GM12878 (cell line): ENCODE measurements at regions not wholly inside any gene's neighbourhood (a gene's known extent, or its start where the extent isn't known, plus 50 kb on each side); places are given as distances from the start of the nearest gene placed in this dataset.

Source experiments
- ATAC-seq: fragments of 200-7000 bp; cut with Tn5 transposase; 3 replicates; pipeline ENCODE4 v1.9.1; 2020; ENCODE audit warnings: mild to moderate bottlenecking, moderate library complexity
- BruUV-seq: library from RNA; stranded (reverse); fragments of 400-500 nt; replicated peaks from 2 replicates; lab custom pipeline; 2021; lab: Mats Ljungman, UMichigan
- CTCF ChIA-PET: fragments of 300-600 bp; sonication (Branson Sonifier 250); formaldehyde crosslinking; extraction: SDS; loops from one replicate; lab custom pipeline; 2021; ENCODE audit warnings: inconsistent platforms; lab: Yijun Ruan, JAX
- POLR2A ChIA-PET: fragments of 350-600 bp; formaldehyde crosslinking; extraction: SDS; loops from one replicate; lab custom pipeline; 2021; ENCODE audit warnings: inconsistent platforms; lab: Charles Lee
- RAD21 ChIA-PET: fragments of 300-600 bp; sonication (Branson Sonifier 250); formaldehyde crosslinking; loops from one replicate; lab custom pipeline; 2023; ENCODE audit warnings: antibody characterized with exemption; ENCODE audit not compliant: unreplicated experiment; lab: Charles Lee
- SMC1A ChIA-PET: fragments of 300-600 bp; sonication (Branson Sonifier 250); formaldehyde crosslinking; loops from one replicate; lab custom pipeline; 2023; ENCODE audit not compliant: unreplicated experiment, uncharacterized antibody; lab: Charles Lee
- DNase-seq: peaks from one replicate; pipeline ENCODE4 v3.0.0-alpha.2; 2011; ENCODE audit warnings: low read depth, low spot score
- FAIRE-seq: peaks from 3 replicates; lab custom pipeline; 2011; peaks lifted over from hg19 to GRCh38; lab: Jason Lieb, UNC
- H2AFZ ChIP-seq: 2 replicates; pipeline ENCODE4 v1.6.0; 2011; ENCODE audit warnings: low read depth, low read length, control low read depth; ENCODE audit not compliant: control insufficient read depth
- H3K27ac ChIP-seq: 2 replicates; pipeline ENCODE4 v1.5.1; 2011; ENCODE audit warnings: control low read depth; ENCODE audit not compliant: control insufficient read depth, insufficient read depth
- H3K27me3 ChIP-seq, 2 experiments: replicated peaks in 1 of 2; 2 replicates each; pipeline versions ENCODE4 v1.6.0 to v1.6.1; 2011; ENCODE audit warnings: low read length in 1 of 2; ENCODE audit not compliant: control insufficient read depth in 2 of 2, insufficient read depth in 2 of 2
- H3K36me3 ChIP-seq, 2 experiments: 2 replicates each; pipeline ENCODE4 v1.5.1; 2011; ENCODE audit warnings: low read length in 1 of 2; ENCODE audit not compliant: control insufficient read depth in 2 of 2, insufficient read depth in 2 of 2
- H3K4me1 ChIP-seq: 2 replicates; pipeline ENCODE4 v1.6.1; 2011; ENCODE audit warnings: mild to moderate bottlenecking, low read length, moderate library complexity, mixed read lengths; ENCODE audit not compliant: control insufficient read depth, insufficient read depth
- H3K4me2 ChIP-seq: 2 replicates; pipeline ENCODE4 v1.6.0; 2011; ENCODE audit warnings: control low read depth; ENCODE audit not compliant: control insufficient read depth, insufficient read depth
- H3K4me3 ChIP-seq: fragments of 200-600 bp; sonication (generic); 2 replicates; pipeline ENCODE4 v1.5.1; 2016
- H3K79me2 ChIP-seq: 2 replicates; pipeline ENCODE4 v1.6.0; 2011; ENCODE audit warnings: low read length; ENCODE audit not compliant: control insufficient read depth, insufficient read depth
- H3K9ac ChIP-seq: 2 replicates; pipeline ENCODE4 v1.8.0; 2011; ENCODE audit warnings: low read length, control low read depth, mixed read lengths; ENCODE audit not compliant: control insufficient read depth, insufficient read depth
- H3K9me3 ChIP-seq: replicated peaks from 3 replicates; pipeline ENCODE4 v1.5.1; 2011; ENCODE audit warnings: mild to moderate bottlenecking, low read length; ENCODE audit not compliant: control insufficient read depth, insufficient read depth
- H4K20me1 ChIP-seq: 2 replicates; pipeline ENCODE4 v1.6.0; 2011; ENCODE audit not compliant: control insufficient read depth, insufficient read depth
- ASH2L ChIP-seq: fragments of 300-600, 200-600 bp; sonication (generic); IDR thresholded peaks from 2 replicates; pipeline ENCODE4 v1.6.1; 2017; ENCODE audit warnings: low read depth, mild to moderate bottlenecking, borderline replicate concordance
- BCLAF1 ChIP-seq: fragments of 450-650 bp; IDR thresholded peaks from 2 replicates; pipeline ENCODE4 v1.6.1; 2017; ENCODE audit warnings: antibody characterized with exemption, mild to moderate bottlenecking, moderate library complexity
- CEBPB ChIP-seq, 2 experiments: fragments of 150-350 bp in 1 of 2; IDR thresholded peaks; 2 replicates each; pipeline ENCODE4 v1.6.1; 2012 to 2014; ENCODE audit warnings: low read depth in 2 of 2, low read length in 2 of 2, borderline replicate concordance in 1 of 2, inconsistent platforms in 1 of 2
- CREM ChIP-seq: IDR thresholded peaks from 2 replicates; pipeline ENCODE4 v1.6.1; 2014; ENCODE audit warnings: antibody characterized with exemption, low read depth
- DPF2 ChIP-seq: fragments of 450-650 bp; IDR thresholded peaks from 2 replicates; pipeline ENCODE4 v1.6.1; 2017; ENCODE audit warnings: mild to moderate bottlenecking
- EP300 ChIP-seq, 2 experiments: fragments of 150-350 bp in 1 of 2; IDR thresholded peaks; 2 replicates each; pipeline ENCODE4 v1.6.1; 2011 to 2012; ENCODE audit warnings: low read depth in 2 of 2, low read length in 2 of 2, borderline replicate concordance in 1 of 2, improper control_type of control experiment in 1 of 2, inconsistent platforms in 1 of 2; ENCODE audit not compliant: control insufficient read depth in 1 of 2
- HDAC2 ChIP-seq: fragments of 200-600 bp; sonication (generic); IDR thresholded peaks from 2 replicates; pipeline ENCODE4 v1.6.1; 2017
- IKZF2 ChIP-seq, 2 experiments: fragments of 450-650 bp; IDR thresholded peaks; 2 replicates each; pipeline ENCODE4 v1.6.1; 2017; ENCODE audit warnings: mild to moderate bottlenecking in 2 of 2, moderate library complexity in 2 of 2
- MTA2 ChIP-seq: fragments of 450-650 bp; IDR thresholded peaks from 2 replicates; pipeline ENCODE4 v1.6.1; 2016; ENCODE audit warnings: low read depth, mild to moderate bottlenecking, moderate library complexity
- MYC ChIP-seq: IDR thresholded peaks from 2 replicates; pipeline ENCODE4 v1.6.1; 2011; ENCODE audit warnings: mild to moderate bottlenecking, low read length, moderate library complexity, inconsistent platforms; ENCODE audit not compliant: insufficient read depth, insufficient replicate concordance, insufficient read length, severe bottlenecking
- NBN ChIP-seq: fragments of 450-650 bp; IDR thresholded peaks from 2 replicates; pipeline ENCODE4 v1.6.1; 2016
- NFIC ChIP-seq: IDR thresholded peaks from 2 replicates; pipeline ENCODE4 v1.6.1; 2012; ENCODE audit warnings: low read depth, mild to moderate bottlenecking, inconsistent platforms, low read length, moderate library complexity
- PAX5 ChIP-seq: IDR thresholded peaks from 2 replicates; pipeline ENCODE4 v1.6.1; 2011; ENCODE audit warnings: low read depth, low read length, borderline replicate concordance
- RELA ChIP-seq: fragments of 450-650 bp; IDR thresholded peaks from 2 replicates; pipeline ENCODE4 v1.8.0; 2014; ENCODE audit warnings: borderline replicate concordance; ENCODE audit not compliant: partially characterized antibody
- RUNX3 ChIP-seq: IDR thresholded peaks from 2 replicates; pipeline ENCODE4 v1.6.1; 2012; ENCODE audit warnings: low read length, inconsistent platforms
- STAT3 ChIP-seq: IDR thresholded peaks from 2 replicates; pipeline ENCODE4 v1.6.1; 2011; ENCODE audit warnings: low read depth, low read length, improper control_type of control experiment
- ZBED1 ChIP-seq: IDR thresholded peaks from 2 replicates; pipeline ENCODE4 v1.6.1; 2016; ENCODE audit warnings: borderline replicate concordance
- WGBS: methylation state at CpG from one replicate; pipeline ENCODE4 v1.1.6; 2016; ENCODE audit warnings: low lambda C conversion rate; ENCODE audit not compliant: insufficient replicate concordance, insufficient coverage; ENCODE audit errors: missing lambda C conversion rate; 5-methylcytosine and 5-hydroxymethylcytosine counted together
- in situ Hi-C: fragments of 300-500 bp; cut with MboI; formaldehyde crosslinking; loops from 9 replicates; pipeline ENCODE4 v1.14.3; 2018; ENCODE audit warnings: mixed read lengths
- intact Hi-C: fragments of 100-400 bp; cut with micrococcal nuclease; formaldehyde crosslinking; loops from one replicate; pipeline ENCODE4 v1.14.2; 2022; ENCODE audit not compliant: unreplicated experiment
- TF ChIP-seq, protein P1 (sequence below): IDR thresholded peaks from 2 replicates; pipeline ENCODE4 v1.6.1; 2012; ENCODE audit warnings: low read length, inconsistent platforms

GRCh38 chr6:45830441-45831139 lies 185.1 kb downstream of the CLIC5 start:
- ChIA-PET POLR2A (interaction anchor here (0.6 to 1.4 kb wide), 3 partner anchors 11 to 1059 kb away, joined by 3 to 4 read pairs (median 4); no protein-coding TSS in a partner anchor), SMC1A (interaction anchor here (0.7 to 1.8 kb wide), 11 partner anchors 10 to 794 kb away, joined by 3 to 10 read pairs (median 3); no protein-coding TSS in a partner anchor), RAD21 (interaction anchor here (1.0 to 1.4 kb wide), 4 partner anchors 36 to 93 kb away, joined by 3 to 8 read pairs (median 4); no protein-coding TSS in a partner anchor)
- TF ChIP-seq NBN (peak; percentile 67), PAX5 (peak; percentile 88; the same call in 1 of the 2 replicates), NFIC (peak; percentile 91), IKZF2 (IDR thresholded peaks at IDR 0.05) (peak; percentile 91 to 92), STAT3 (peak; percentile 98; the same call in 1 of the 2 replicates), MYC (no peak), RUNX3 (peak; percentile 91), CREM (peak; percentile 91), EP300 (IDR thresholded peaks at IDR 0.05; ENCODE audit: borderline replicate concordance in 1 of 2, control insufficient read depth in 1 of 2, low read depth in 2 of 2, low read length in 2 of 2) (peak; percentile 83 to 97; a peak in 3 of 4 replicates), MTA2 (peak; percentile 93), ZBED1 (peak; percentile 90), DPF2 (peak; percentile 96), HDAC2 (no peak), CEBPB (IDR thresholded peaks at IDR 0.05; ENCODE audit: borderline replicate concordance in 1 of 2, low read depth in 2 of 2, low read length in 2 of 2) (peak in 1 of 2 experiments; percentile 85; a peak in 1 of 4 replicates), RELA (no peak), BCLAF1 (no peak), ASH2L (no peak)
- TF ChIP-seq, protein P1, sequence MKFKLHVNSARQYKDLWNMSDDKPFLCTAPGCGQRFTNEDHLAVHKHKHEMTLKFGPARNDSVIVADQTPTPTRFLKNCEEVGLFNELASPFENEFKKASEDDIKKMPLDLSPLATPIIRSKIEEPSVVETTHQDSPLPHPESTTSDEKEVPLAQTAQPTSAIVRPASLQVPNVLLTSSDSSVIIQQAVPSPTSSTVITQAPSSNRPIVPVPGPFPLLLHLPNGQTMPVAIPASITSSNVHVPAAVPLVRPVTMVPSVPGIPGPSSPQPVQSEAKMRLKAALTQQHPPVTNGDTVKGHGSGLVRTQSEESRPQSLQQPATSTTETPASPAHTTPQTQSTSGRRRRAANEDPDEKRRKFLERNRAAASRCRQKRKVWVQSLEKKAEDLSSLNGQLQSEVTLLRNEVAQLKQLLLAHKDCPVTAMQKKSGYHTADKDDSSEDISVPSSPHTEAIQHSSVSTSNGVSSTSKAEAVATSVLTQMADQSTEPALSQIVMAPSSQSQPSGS, result peak; percentile 88

More at GRCh38 chr6:45830441-45831139, 185.1 kb downstream of the CLIC5 start:
- Histone ChIP-seq H3K4me1 (peaks cover 24% of the 10 kb centered on the region), H3K4me2 (peak overlapping the region; percentile 46), H3K9ac (no peak overlapping the region), H3K79me2 (no peaks in the 10 kb centered on the region), H3K36me3 (no peaks in the 10 kb centered on the region), H3K27me3 (no peaks in the 10 kb centered on the region; a peak in 1 of 4 replicates), H2AFZ (no peak overlapping the region), H3K27ac (0 out of 2 replicates have a peak overlapping the region, but pooled peaks have one; percentile 11), H3K4me3 (peak overlapping the region; percentile 26; the same call in 1 of the 2 replicates), H4K20me1 (no peaks in the 10 kb centered on the region), H3K9me3 (no peaks in the 10 kb centered on the region; the same call in 2 of the 3 replicates)
- peak; percentile 92 for FAIRE-seq
- BruUV-seq, result no TSS peak
- under 1% methylated on average over 9 of the region's 9 CpGs for WGBS
- peak; percentile 95 for ATAC-seq
- peak; percentile 86 for DNase-seq
- in situ Hi-C loops, result no loop called here
- intact Hi-C loops, result loop anchor here (1.0 to 5.0 kb wide), 4 partner anchors 91 to 148 kb away; no protein-coding TSS in a partner anchor
- CTCF ChIA-PET, result interaction anchor here (0.6 to 1.8 kb wide), 4 partner anchors 88 to 507 kb away, joined by 3 to 5 read pairs (median 4); no protein-coding TSS in a partner anchor
